HG03159 (cell line): ENCODE measurements at regions not wholly inside any gene's neighbourhood (a gene's known extent, or its start where the extent isn't known, plus 50 kb on each side); places are given as distances from the start of the nearest gene placed in this dataset.

ENCODE experiments used
- ATAC-seq: cut with Tn5 transposase; IDR thresholded peaks from one replicate; pipeline ENCODE4 v1.9.1; 2021; ENCODE audit warnings: mild to moderate bottlenecking, moderate library complexity; ENCODE audit not compliant: unreplicated experiment

GRCh38 chr5:6909901-6910300 is 196.7 kb downstream of the TENT4A start:
- no peak for ATAC-seq

GRCh38 chr5:6910950-6911349 is 197.7 kb downstream of the TENT4A start:
- no peak for ATAC-seq

GRCh38 chr5:6914347-6914746 is 201.1 kb downstream of the TENT4A start:
- ATAC-seq = no peak

- ATAC-seq = no peak
Observed at GRCh38 chr5:6915574-6915973, 202.3 kb downstream of the TENT4A start.

- no peak for ATAC-seq
Observed at GRCh38 chr5:6918255-6918654, 205.0 kb downstream of the TENT4A start.

- ATAC-seq = no peak
Observed at GRCh38 chr5:6920628-6921256, 207.5 kb downstream of the TENT4A start.

GRCh38 chr5:6926491-6927038 is 213.3 kb downstream of the TENT4A start:
- ATAC-seq = no peak

GRCh38 chr5:6936031-6936430 is 222.8 kb downstream of the TENT4A start:
- no peak for ATAC-seq

GRCh38 chr5:6937677-6938076 is 224.4 kb downstream of the TENT4A start:
- ATAC-seq = no peak

GRCh38 chr5:6941631-6942030 is 228.4 kb downstream of the TENT4A start:
- no peak for ATAC-seq

GRCh38 chr5:6943197-6944112 is 230.2 kb downstream of the TENT4A start:
- no peak for ATAC-seq

GRCh38 chr5:6948562-6948961 is 235.3 kb downstream of the TENT4A start:
- ATAC-seq = no peak

GRCh38 chr5:6949230-6949629 is 236.0 kb downstream of the TENT4A start:
- no peak for ATAC-seq

GRCh38 chr5:6950250-6950649 is 237.0 kb downstream of the TENT4A start:
- ATAC-seq = no peak

GRCh38 chr5:6950860-6951259 is 237.6 kb downstream of the TENT4A start:
- no peak for ATAC-seq

GRCh38 chr5:6961123-6961522 is 247.9 kb downstream of the TENT4A start:
- no peak for ATAC-seq

GRCh38 chr5:6961837-6962635 is 248.8 kb downstream of the TENT4A start:
- ATAC-seq = no peak

GRCh38 chr5:6976971-6977370 is 263.7 kb downstream of the TENT4A start:
- ATAC-seq = no peak

GRCh38 chr5:6979061-6979460 is 265.8 kb downstream of the TENT4A start:
- ATAC-seq = no peak

GRCh38 chr5:6989230-6989629 is 276.0 kb downstream of the TENT4A start:
- ATAC-seq = no peak

GRCh38 chr5:6994097-6994496 is 280.9 kb downstream of the TENT4A start:
- no peak for ATAC-seq
